H1 (cell line): ENCODE measurements at regions not wholly inside any gene's neighbourhood (a gene's known extent, or its start where the extent isn't known, plus 50 kb on each side); places are given as distances from the start of the nearest gene placed in this dataset.

Source experiments
- ASH2L ChIP-seq: fragments of 200-600, 300-600 bp; sonication (generic); IDR thresholded peaks from one replicate; pipeline ENCODE4 v1.7.1; 2017; ENCODE audit warnings: low read length
- CTBP2 ChIP-seq: IDR thresholded peaks from 2 replicates; pipeline ENCODE4 v1.7.0; 2011; ENCODE audit warnings: borderline replicate concordance, mild to moderate bottlenecking, moderate library complexity, mixed read lengths, low read length; ENCODE audit not compliant: insufficient read depth, insufficient read length
- RAD21 ChIP-seq, 2 experiments: IDR thresholded peaks in 1 of 2; conservative IDR thresholded peaks in 1 of 2; 2 replicates each; pipeline ENCODE4 v1.6.1; 2011; ENCODE audit warnings: low read depth in 2 of 2, low read length in 2 of 2, improper control_type of control experiment in 1 of 2, inconsistent platforms in 1 of 2, mild to moderate bottlenecking in 1 of 2, moderate library complexity in 1 of 2
- USF2 ChIP-seq: IDR thresholded peaks from 2 replicates; pipeline ENCODE4 v1.6.1; 2011; ENCODE audit warnings: low read length, improper control_type of control experiment
- YY1 ChIP-seq: IDR thresholded peaks from 2 replicates; pipeline ENCODE4 v1.6.1; 2011; ENCODE audit warnings: low read depth, mild to moderate bottlenecking, low read length

- TF ChIP-seq USF2 (no peak), YY1 (no peak), ASH2L (no peak), CTBP2 (no peak), RAD21 (IDR thresholded peaks at IDR 0.05 in 1 of 2, conservative IDR thresholded peaks at IDR 0.05 in 1 of 2; ENCODE audit: low read depth in 2 of 2, low read length in 2 of 2) (no peak)
- TF ChIP-seq, all 59 proteins: peak for 0
Observed at GRCh38 chr6:111950661-111951496, 77.6 kb upstream of the FYN start (continued).
